ENCODE measurements at regions not wholly inside any gene's neighbourhood (a gene's known extent, or its start where the extent isn't known, plus 50 kb on each side); places are given as distances from the start of the nearest gene placed in this dataset.

- no peak for DNase-seq
Observed at GRCh38 chr9:38216572-38216971, 147.5 kb upstream of the SHB start.

- peak; percentile 0 for DNase-seq
Observed at GRCh38 chr9:38215465-38215864, 146.4 kb upstream of the SHB start.

- DNase-seq: no peak
Observed at GRCh38 chr9:38214432-38214831, 145.4 kb upstream of the SHB start.

GRCh38 chr9:38213631-38214299, 144.7 kb upstream of the SHB start:
- no peak for DNase-seq

- DNase-seq: no peak
Observed at GRCh38 chr9:38212016-38212415, 143.0 kb upstream of the SHB start.

GRCh38 chr9:38211002-38211401, 142.0 kb upstream of the SHB start:
- DNase-seq: no peak

- DNase-seq: no peak
Observed at GRCh38 chr9:38208206-38208901, 139.3 kb upstream of the SHB start.

- DNase-seq: no peak
Observed at GRCh38 chr9:38207247-38207778, 138.3 kb upstream of the SHB start.

- DNase-seq: no peak
Observed at GRCh38 chr9:38205279-38205678, 136.3 kb upstream of the SHB start.

GRCh38 chr9:38202336-38202938, 133.4 kb upstream of the SHB start:
- no peak for DNase-seq

GRCh38 chr9:38201844-38202243, 132.8 kb upstream of the SHB start:
- no peak for DNase-seq

GRCh38 chr9:38200431-38200830, 131.4 kb upstream of the SHB start:
- DNase-seq: no peak

GRCh38 chr9:38198140-38198539, 129.1 kb upstream of the SHB start:
- no peak for DNase-seq

- no peak for DNase-seq
Observed at GRCh38 chr9:38196714-38197113, 127.7 kb upstream of the SHB start.

- no peak for DNase-seq
Observed at GRCh38 chr9:38195737-38196161, 126.7 kb upstream of the SHB start.

- DNase-seq: no peak
Observed at GRCh38 chr9:38194870-38195269, 125.8 kb upstream of the SHB start.

- no peak for DNase-seq
Observed at GRCh38 chr9:38192731-38193265, 123.8 kb upstream of the SHB start.

GRCh38 chr9:38186404-38187115, 117.5 kb upstream of the SHB start:
- DNase-seq: no peak

GRCh38 chr9:38185647-38186403, 116.8 kb upstream of the SHB start:
- no peak for DNase-seq

GRCh38 chr9:38183994-38184568, 115.1 kb upstream of the SHB start:
- DNase-seq: no peak

GRCh38 chr9:38182321-38182720, 113.3 kb upstream of the SHB start:
- DNase-seq: no peak

- DNase-seq: no peak
Observed at GRCh38 chr9:38181866-38182265, 112.8 kb upstream of the SHB start.

Measured in RPMI8226 (cell line).